NCI-H1436 (cell line): ENCODE measurements at regions not wholly inside any gene's neighbourhood (a gene's known extent, or its start where the extent isn't known, plus 50 kb on each side); places are given as distances from the start of the nearest gene placed in this dataset.

Experiments
- DNase-seq: peaks from one replicate; lab custom pipeline; 2025; lab: John Stamatoyannopoulos, UW

GRCh38 chr14:53355581-53356112 is 202.5 kb upstream of the DDHD1 start:
- no peak for DNase-seq

DNA sequence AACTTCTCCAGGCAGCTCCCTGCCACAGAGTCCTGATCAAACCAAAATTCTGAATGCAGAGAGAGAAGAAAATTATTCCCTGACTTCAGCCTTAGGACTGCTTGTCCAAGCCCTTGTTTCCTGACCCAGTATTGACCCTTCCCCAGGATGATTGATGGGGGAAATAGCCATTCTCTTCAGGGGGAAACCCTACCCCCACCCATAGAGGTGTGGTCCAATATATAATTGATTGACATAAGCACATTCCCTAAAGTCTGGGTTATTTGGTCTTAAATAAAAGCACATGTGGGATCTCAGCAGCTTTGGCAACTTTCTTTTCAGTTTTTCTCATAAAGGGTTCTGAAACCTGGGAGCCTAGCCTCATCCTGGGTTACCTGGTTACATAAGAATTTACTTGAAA is 201.2 kb upstream of the DDHD1 start:
- DNase-seq = no peak

GRCh38 chr14:53350866-53351265 is 197.7 kb upstream of the DDHD1 start:
- no peak for DNase-seq

GRCh38 chr14:53350429-53350828 is 197.3 kb upstream of the DDHD1 start:
- no peak for DNase-seq

- DNase-seq = no peak
Observed at GRCh38 chr14:53346988-53347387, 193.9 kb upstream of the DDHD1 start.

- DNase-seq = no peak
Observed at GRCh38 chr14:53341324-53341723, 188.2 kb upstream of the DDHD1 start.

- no peak for DNase-seq
Observed at GRCh38 chr14:53338192-53338591, 185.1 kb upstream of the DDHD1 start.

- no peak for DNase-seq
Observed at GRCh38 chr14:53336729-53337128, 183.6 kb upstream of the DDHD1 start.

- DNase-seq = no peak
Observed at GRCh38 chr14:53333809-53334208, 180.7 kb upstream of the DDHD1 start.

DNA sequence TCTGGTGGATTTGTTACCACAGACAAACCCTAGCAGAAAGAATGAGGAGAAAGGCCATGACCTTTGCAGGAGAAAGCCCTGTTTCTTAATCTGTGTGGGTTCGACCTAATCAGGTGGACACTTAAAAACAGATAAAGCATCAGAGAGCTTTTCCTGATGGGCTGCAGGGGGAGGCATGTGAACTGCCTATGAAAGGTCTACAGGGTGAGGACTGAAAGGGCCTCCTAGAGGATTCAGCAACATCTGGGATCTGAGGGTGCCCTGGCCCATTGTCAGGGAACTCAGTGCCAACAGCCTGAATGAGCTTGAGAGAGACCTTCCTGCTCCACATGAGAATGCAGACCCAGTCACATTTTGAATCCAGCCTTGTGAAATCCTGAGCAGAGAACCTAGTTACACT is 178.8 kb upstream of the DDHD1 start:
- DNase-seq = no peak

GRCh38 chr14:53331247-53331646 is 178.1 kb upstream of the DDHD1 start:
- DNase-seq = no peak

DNA sequence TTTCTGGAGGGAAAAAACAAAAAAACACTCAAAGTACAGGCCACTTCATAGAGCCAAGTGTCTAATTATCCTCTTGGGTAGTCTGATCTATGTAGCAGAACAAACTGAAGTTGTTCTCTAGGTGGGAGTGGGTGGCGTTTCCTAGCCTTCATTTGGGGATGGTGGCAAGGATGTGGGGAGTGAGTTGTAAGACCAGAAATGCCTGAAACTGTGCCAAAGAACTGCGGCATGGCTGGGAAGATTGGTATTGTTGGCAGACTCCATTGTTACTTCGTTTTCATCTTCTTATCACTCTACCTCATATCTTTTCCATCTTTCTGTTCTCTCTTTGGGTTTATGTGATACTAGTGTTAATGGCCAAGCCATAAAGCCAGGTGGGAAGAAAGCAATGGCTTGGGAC is 177.3 kb upstream of the DDHD1 start:
- no peak for DNase-seq

DNA sequence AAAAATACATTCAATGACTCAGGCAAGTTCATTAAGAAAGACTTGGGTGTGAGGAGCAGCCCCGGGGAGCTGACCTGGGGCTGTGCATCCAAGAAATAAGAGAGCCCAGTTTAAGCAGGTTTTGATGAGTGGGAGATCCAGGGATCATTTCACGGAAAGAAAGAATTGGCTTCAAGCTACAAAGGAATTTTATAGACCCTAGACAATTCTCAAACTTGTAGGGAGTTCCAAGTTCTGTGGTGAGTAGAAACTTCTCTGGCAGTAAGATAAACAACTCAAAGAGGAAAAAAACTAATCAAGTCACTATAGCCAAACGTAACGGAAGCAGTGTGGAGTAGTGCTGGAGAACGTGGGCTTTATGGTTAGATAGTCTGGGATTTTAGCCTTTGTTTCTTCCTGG is 175.7 kb upstream of the DDHD1 start:
- no peak for DNase-seq

GRCh38 chr14:53327716-53328115 is 174.6 kb upstream of the DDHD1 start:
- no peak for DNase-seq

- DNase-seq = no peak
Observed at GRCh38 chr14:53325176-53325806, 172.2 kb upstream of the DDHD1 start.

GRCh38 chr14:53316504-53316903 is 163.4 kb upstream of the DDHD1 start:
- no peak for DNase-seq

- no peak for DNase-seq
Observed at GRCh38 chr14:53310412-53310811, 157.3 kb upstream of the DDHD1 start.

- no peak for DNase-seq
Observed at GRCh38 chr14:53306911-53307310, 153.8 kb upstream of the DDHD1 start.

DNA sequence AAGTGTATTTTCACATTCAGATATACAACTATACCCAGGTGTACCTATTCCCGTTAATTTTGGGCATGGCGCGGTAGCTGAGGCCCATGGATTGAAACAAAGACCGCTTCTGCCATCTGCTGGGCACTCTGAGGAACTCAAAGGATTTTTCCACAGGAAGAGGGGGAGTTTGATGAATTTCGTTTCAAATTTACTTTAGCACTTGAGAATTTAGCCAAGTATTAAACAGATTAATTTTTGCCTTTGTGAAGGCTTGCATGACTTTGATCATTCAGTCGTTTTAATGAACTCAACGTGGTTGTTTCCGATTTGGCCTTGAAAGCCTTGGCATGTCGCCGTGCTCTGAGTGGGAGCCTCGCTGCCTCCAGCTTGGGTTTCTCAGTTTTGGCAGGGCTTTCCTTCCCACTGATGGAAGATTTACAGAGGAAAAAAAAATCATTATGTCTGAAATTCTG is 153.2 kb upstream of the DDHD1 start:
- peak; percentile 23 for DNase-seq

GRCh38 chr14:53304726-53305381 is 151.7 kb upstream of the DDHD1 start:
- no peak for DNase-seq

DNA sequence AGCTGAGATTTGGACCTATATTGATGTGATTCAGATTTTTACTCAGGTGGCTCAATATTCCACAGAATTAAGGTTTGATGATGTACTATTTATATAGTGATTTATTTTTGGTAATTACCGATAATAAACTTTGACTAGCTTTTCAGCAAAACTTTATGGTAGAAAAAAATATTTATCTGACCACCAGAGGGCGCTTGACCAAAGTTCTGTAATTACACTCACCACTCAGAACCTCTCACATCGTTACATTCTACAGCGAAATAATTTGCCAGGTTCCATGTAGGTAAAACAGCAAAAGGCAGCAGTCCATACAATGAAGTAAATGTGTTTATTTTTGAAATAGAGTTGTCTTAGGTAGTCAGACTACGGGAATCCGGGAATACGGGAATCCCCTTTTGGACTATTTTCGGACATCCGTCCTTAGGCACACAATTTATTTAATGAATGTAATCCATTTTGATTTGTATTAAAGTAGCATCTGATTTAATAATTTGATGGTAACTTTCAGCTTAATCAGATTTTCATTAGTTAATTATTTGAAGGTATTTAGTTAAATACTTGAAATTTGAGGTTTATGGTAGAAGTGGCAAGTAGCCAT is 143.0 kb upstream of the DDHD1 start:
- peak; percentile 19 for DNase-seq

GRCh38 chr14:53295372-53295771 is 142.2 kb upstream of the DDHD1 start:
- DNase-seq = no peak

DNA sequence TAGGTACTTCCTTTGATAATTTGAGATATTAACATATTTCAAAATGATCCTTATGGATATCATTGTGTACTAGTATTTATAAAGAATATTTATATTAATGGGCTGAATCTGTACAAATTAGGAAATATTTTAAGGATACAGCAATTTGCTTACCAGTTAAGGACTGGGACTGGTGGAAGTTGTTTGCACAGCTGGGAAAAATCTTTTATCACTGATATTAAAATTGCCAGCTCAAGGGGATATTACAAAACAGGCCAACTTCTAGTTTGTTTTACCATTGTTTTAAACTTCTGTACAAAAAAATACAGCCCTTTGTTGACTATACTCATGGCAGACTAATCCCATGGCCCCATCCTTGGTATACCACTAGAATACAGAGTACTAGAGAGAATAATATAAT is 133.2 kb upstream of the DDHD1 start:
- DNase-seq = no peak
